GM12892 (cell line): ENCODE measurements at regions not wholly inside any gene's neighbourhood (a gene's known extent, or its start where the extent isn't known, plus 50 kb on each side); places are given as distances from the start of the nearest gene placed in this dataset.

Source experiments
- POLR2A ChIP-seq: IDR thresholded peaks from 2 replicates; pipeline ENCODE4 v1.6.1; 2011; ENCODE audit warnings: low read depth, low read length, control low read depth
- POLR2AphosphoS5 ChIP-seq: IDR thresholded peaks from 2 replicates; pipeline ENCODE4 v1.6.1; 2011; ENCODE audit warnings: low read depth, low read length, control low read depth

GRCh38 chr10:88091490-88092061, 228.2 kb downstream of the PTEN start:
- TF ChIP-seq POLR2AphosphoS5 (no peak; the same call in 1 of the 2 replicates), POLR2A (no peak)
